Panc1 (cell line): ENCODE measurements at regions not wholly inside any gene's neighbourhood (a gene's known extent, or its start where the extent isn't known, plus 50 kb on each side); places are given as distances from the start of the nearest gene placed in this dataset.
"Not testable (repeated sequence)": the region's sequence is repeated elsewhere in the genome, so short reads cannot be mapped to it uniquely, and the experiment has no call there.

ENCODE experiments used
- CTCF ChIP-seq: fragments of 450-650 bp; IDR thresholded peaks from 2 replicates; pipeline ENCODE4 v1.5.1; 2017; ENCODE audit warnings: mild to moderate bottlenecking
- POLR2AphosphoS5 ChIP-seq: IDR thresholded peaks from 2 replicates; pipeline ENCODE4 v1.6.1; 2012; ENCODE audit warnings: mild to moderate bottlenecking, low read depth, low read length, moderate library complexity
- REST ChIP-seq, 2 experiments: IDR thresholded peaks; 2 replicates each; pipeline ENCODE4 v1.6.1; 2011 to 2012; ENCODE audit warnings: low read depth in 2 of 2, control low read depth in 1 of 2, low read length in 1 of 2, mild to moderate bottlenecking in 1 of 2, moderate library complexity in 1 of 2; ENCODE audit not compliant: insufficient read depth in 1 of 2
- TCF7L2 ChIP-seq: IDR thresholded peaks from 2 replicates; pipeline ENCODE4 v1.6.1; 2011; ENCODE audit warnings: mild to moderate bottlenecking, low read depth, low read length, inconsistent platforms

GRCh38 chr17:30609682-30610081 lies 132.5 kb downstream of the GOSR1 start:
- TF ChIP-seq CTCF; POLR2AphosphoS5; TCF7L2; REST (IDR thresholded peaks at IDR 0.05; ENCODE audit: insufficient read depth in 1 of 2, low read depth in 2 of 2, low read length in 1 of 2): not testable (repeated sequence)
